ENCODE measurements at regions not wholly inside any gene's neighbourhood (a gene's known extent, or its start where the extent isn't known, plus 50 kb on each side); places are given as distances from the start of the nearest gene placed in this dataset.

GRCh38 chr10:30160271-30160982, 101.0 kb upstream of the JCAD start:
- TF ChIP-seq TARDBP (IDR thresholded peaks at IDR 0.05), result no peak
- TF ChIP-seq FOXK2 (IDR thresholded peaks at IDR 0.05), result no peak
- TF ChIP-seq ZNF384 (IDR thresholded peaks at IDR 0.05), result no peak
- TF ChIP-seq SP1 (IDR thresholded peaks at IDR 0.05), result no peak
- TF ChIP-seq ELF4 (IDR thresholded peaks at IDR 0.05), result no peak
- no peak for TF ChIP-seq CTBP1 (IDR thresholded peaks at IDR 0.05; ENCODE audit: borderline replicate concordance)
- no peak for TF ChIP-seq NFRKB (IDR thresholded peaks at IDR 0.05)
- TF ChIP-seq, protein P1, sequence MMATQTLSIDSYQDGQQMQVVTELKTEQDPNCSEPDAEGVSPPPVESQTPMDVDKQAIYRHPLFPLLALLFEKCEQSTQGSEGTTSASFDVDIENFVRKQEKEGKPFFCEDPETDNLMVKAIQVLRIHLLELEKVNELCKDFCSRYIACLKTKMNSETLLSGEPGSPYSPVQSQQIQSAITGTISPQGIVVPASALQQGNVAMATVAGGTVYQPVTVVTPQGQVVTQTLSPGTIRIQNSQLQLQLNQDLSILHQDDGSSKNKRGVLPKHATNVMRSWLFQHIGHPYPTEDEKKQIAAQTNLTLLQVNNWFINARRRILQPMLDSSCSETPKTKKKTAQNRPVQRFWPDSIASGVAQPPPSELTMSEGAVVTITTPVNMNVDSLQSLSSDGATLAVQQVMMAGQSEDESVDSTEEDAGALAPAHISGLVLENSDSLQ (IDR thresholded peaks at IDR 0.05), result no peak
- TF ChIP-seq ARNT (IDR thresholded peaks at IDR 0.05), result no peak
